ENCODE measurements at regions not wholly inside any gene's neighbourhood (a gene's known extent, or its start where the extent isn't known, plus 50 kb on each side); places are given as distances from the start of the nearest gene placed in this dataset.

DNA sequence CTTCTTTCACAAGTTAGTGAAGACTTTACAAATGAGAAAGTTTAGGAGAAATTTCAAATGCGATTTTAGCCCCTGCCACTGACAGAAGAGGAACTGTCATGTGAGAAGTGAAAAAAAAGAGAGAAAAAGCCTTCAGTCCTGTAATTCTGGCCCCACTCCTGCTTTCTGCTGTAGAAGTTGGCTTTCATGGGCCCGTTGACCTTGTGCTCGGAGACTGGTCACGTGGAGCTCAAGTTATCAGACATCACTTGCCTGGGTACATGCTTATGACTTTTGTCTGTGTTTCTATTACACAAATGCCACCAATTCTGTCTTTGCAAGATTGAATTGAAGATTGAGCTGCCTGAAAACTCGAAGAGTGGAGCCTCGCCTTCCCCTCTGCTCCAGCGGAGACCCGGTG is 749.9 kb downstream of the BCL11A start:
- Mint-ChIP-seq H3K4me1 (no peaks in the 10 kb centered on the region), H3K27me3 (ENCODE audit: low read depth) (peaks cover 9% of the 10 kb centered on the region), H3K4me3 (no peak overlapping the region), H3K9me3 (peaks cover 7% of the 10 kb centered on the region), H3K36me3 (ENCODE audit: low read depth) (no peaks in the 10 kb centered on the region), H3K27ac (no peak overlapping the region)
- no peak for TF ChIP-seq CTCF (IDR thresholded peaks at IDR 0.05; ENCODE audit: unreplicated experiment in 3 of 3)

GRCh38 chr2:59798687-59799232 is 754.7 kb downstream of the BCL11A start:
- Mint-ChIP-seq H3K4me1 (no peaks in the 10 kb centered on the region), H3K9me3 (peaks cover 11% of the 10 kb centered on the region), H3K27ac (no peak overlapping the region), H3K27me3 (ENCODE audit: low read depth) (peaks cover 2% of the 10 kb centered on the region), H3K4me3 (no peak overlapping the region), H3K36me3 (ENCODE audit: low read depth) (no peaks in the 10 kb centered on the region)
- TF ChIP-seq CTCF (IDR thresholded peaks at IDR 0.05; ENCODE audit: unreplicated experiment in 3 of 3) = no peak

- Mint-ChIP-seq H3K27me3 (ENCODE audit: low read depth) (no peaks in the 10 kb centered on the region), H3K36me3 (ENCODE audit: low read depth) (no peaks in the 10 kb centered on the region), H3K9me3 (peaks cover 8% of the 10 kb centered on the region), H3K4me1 (no peaks in the 10 kb centered on the region), H3K4me3 (no peak overlapping the region), H3K27ac (no peak overlapping the region)
- TF ChIP-seq CTCF (IDR thresholded peaks at IDR 0.05; ENCODE audit: unreplicated experiment in 3 of 3) = no peak
Measured at GRCh38 chr2:59791004-59791618, 762.3 kb downstream of the BCL11A start.

DNA sequence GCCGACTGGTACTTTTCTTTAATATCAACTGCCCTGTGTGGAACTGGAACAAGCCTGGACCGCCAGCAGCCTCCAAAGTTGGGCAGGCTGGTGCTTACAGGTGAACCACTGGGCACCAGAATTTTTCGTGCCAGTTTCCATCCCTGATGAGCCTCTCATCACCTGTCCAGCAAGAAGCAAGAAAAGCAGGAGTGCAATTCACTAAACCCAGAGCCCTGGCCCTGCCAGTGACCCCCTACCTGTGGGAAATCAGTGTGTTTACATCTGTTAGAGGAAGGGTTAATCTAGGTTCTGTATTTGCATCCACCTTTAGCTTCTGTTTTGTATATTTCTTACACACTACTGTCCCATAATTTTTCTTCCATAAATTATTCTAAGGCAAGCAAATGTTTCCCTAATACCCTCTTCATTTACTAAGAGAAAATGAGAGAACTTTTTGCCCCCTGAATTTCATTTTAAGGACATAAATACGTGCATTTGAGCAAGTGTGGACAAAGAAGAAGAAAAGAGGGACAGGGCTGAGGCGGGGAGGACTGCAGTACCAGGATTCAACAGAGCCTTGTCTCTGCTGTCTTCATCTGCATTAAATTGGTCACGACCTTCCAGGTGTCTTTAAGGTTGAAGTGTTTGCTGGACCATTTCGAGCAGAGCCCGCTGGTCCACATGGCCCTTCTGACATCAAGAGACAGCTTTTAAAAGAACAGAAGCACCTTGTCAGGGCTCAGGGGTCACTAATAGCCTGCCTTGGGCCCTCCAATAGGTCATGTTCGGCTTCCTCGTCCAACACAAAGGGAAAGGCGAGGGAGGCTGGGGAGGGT is 763.1 kb downstream of the BCL11A start:
- no peaks in the 10 kb centered on the region for H3K27me3 Mint-ChIP-seq (ENCODE audit: low read depth)
- no peak for TF ChIP-seq CTCF (IDR thresholded peaks at IDR 0.05; ENCODE audit: unreplicated experiment in 3 of 3)
- no peak overlapping the region for H3K4me3 Mint-ChIP-seq
- H3K4me1 Mint-ChIP-seq = no peaks in the 10 kb centered on the region
- no peak overlapping the region for H3K27ac Mint-ChIP-seq
- peaks cover 8% of the 10 kb centered on the region for H3K9me3 Mint-ChIP-seq
- H3K36me3 Mint-ChIP-seq (ENCODE audit: low read depth) = no peaks in the 10 kb centered on the region

DNA sequence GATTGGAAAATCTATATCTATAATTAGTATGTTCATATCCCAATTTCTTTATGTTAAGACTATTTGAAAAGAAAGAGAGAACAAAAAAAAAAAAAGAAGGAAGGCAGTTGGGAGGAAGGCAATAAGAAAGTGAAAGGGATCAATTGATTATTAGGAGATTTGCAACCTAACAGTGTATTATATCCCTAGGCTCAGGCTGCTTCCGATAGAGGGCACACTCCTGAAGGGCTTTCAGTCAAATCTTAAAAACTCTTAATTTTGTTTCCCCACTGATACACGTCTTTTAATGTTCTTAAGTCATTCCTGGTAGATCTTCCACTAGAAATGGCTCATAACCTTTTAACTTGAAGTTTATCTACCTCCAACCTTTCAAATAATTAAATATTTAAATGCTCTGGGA is 763.9 kb downstream of the BCL11A start:
- Mint-ChIP-seq H3K36me3 (ENCODE audit: low read depth) (no peaks in the 10 kb centered on the region), H3K27ac (no peak overlapping the region), H3K4me3 (no peak overlapping the region), H3K4me1 (no peaks in the 10 kb centered on the region), H3K9me3 (peaks cover 5% of the 10 kb centered on the region), H3K27me3 (ENCODE audit: low read depth) (no peaks in the 10 kb centered on the region)
- TF ChIP-seq CTCF (IDR thresholded peaks at IDR 0.05; ENCODE audit: unreplicated experiment in 3 of 3) = no peak

Measured in nephron (organoid).